HFFc6 (cell line): ENCODE measurements at regions not wholly inside any gene's neighbourhood (a gene's known extent, or its start where the extent isn't known, plus 50 kb on each side); places are given as distances from the start of the nearest gene placed in this dataset.

ENCODE experiments used
- DNase-seq: peaks from one replicate; pipeline ENCODE4 v3.0.0-alpha.2; 2018
- H3K27ac Mint-ChIP-seq: 2 replicates; pipeline ENCODE4 v1.8.0; 2020; ENCODE audit warnings: mild to moderate bottlenecking, mixed read lengths
- H3K27me3 Mint-ChIP-seq: 2 replicates; pipeline ENCODE4 v1.8.0; 2021; ENCODE audit warnings: mild to moderate bottlenecking, moderate library complexity, mixed read lengths; ENCODE audit not compliant: insufficient read depth
- H3K36me3 Mint-ChIP-seq: 2 replicates; pipeline ENCODE4 v1.8.0; 2021; ENCODE audit warnings: low read depth, mixed read lengths
- H3K4me1 Mint-ChIP-seq: 2 replicates; pipeline ENCODE4 v1.8.0; 2020; ENCODE audit warnings: low read depth, mixed read lengths
- H3K4me3 Mint-ChIP-seq: 2 replicates; pipeline ENCODE4 v1.8.0; 2020; ENCODE audit warnings: mild to moderate bottlenecking, moderate library complexity, mixed read lengths
- H3K9me3 Mint-ChIP-seq: 2 replicates; pipeline ENCODE4 v1.8.0; 2020; ENCODE audit warnings: mild to moderate bottlenecking, mixed read lengths
- CTCF ChIP-seq: fragments of 200-600 bp; sonication (generic); IDR thresholded peaks from 2 replicates; pipeline ENCODE4 v1.5.0; 2021; ENCODE audit warnings: antibody characterized with exemption, mild to moderate bottlenecking

DNA sequence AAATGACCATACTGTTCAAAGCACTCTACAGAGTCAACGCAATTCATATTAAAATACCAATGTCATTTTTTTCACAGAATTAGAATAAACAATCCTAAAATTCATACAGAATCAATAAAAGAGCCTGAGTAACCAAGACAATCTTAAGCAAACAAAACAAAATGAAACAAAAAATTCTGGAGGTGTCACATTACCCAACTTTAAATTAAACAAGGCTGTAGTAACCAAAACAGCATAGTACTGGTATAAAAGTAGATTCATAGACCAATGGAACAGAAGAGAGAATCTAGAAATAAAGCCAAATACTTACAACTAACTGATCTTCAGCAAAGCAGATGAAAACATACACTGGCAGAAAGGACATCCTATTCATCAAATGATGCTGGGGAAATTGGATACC lies 346.9 kb upstream of the JAG1 start:
- Mint-ChIP-seq H3K27ac (no peak overlapping the region), H3K36me3 (no peaks in the 10 kb centered on the region), H3K4me3 (no peak overlapping the region), H3K27me3 (peaks cover 3% of the 10 kb centered on the region), H3K9me3 (no peaks in the 10 kb centered on the region), H3K4me1 (no peaks in the 10 kb centered on the region)
- no peak for DNase-seq
- no peak for TF ChIP-seq CTCF

- Mint-ChIP-seq H3K9me3 (no peaks in the 10 kb centered on the region; the same call in 1 of the 2 replicates), H3K27me3 (no peaks in the 10 kb centered on the region; the same call in none of the 2 replicates), H3K36me3 (no peaks in the 10 kb centered on the region), H3K27ac (no peak overlapping the region), H3K4me3 (no peak overlapping the region), H3K4me1 (no peaks in the 10 kb centered on the region)
- TF ChIP-seq CTCF, result no peak
- no peak for DNase-seq
Measured at GRCh38 chr20:11027224-11027623, 353.4 kb upstream of the JAG1 start.

- H3K9me3 Mint-ChIP-seq, result no peaks in the 10 kb centered on the region; the same call in 1 of the 2 replicates
- no peaks in the 10 kb centered on the region for H3K4me1 Mint-ChIP-seq
- DNase-seq, result no peak
- peaks cover 1% of the 10 kb centered on the region; the same call in 1 of the 2 replicates for H3K27me3 Mint-ChIP-seq
- H3K27ac Mint-ChIP-seq, result no peak overlapping the region
- no peaks in the 10 kb centered on the region for H3K36me3 Mint-ChIP-seq
- no peak for TF ChIP-seq CTCF
- H3K4me3 Mint-ChIP-seq, result no peak overlapping the region
Measured at GRCh38 chr20:11030351-11030750, 356.6 kb upstream of the JAG1 start.

DNA sequence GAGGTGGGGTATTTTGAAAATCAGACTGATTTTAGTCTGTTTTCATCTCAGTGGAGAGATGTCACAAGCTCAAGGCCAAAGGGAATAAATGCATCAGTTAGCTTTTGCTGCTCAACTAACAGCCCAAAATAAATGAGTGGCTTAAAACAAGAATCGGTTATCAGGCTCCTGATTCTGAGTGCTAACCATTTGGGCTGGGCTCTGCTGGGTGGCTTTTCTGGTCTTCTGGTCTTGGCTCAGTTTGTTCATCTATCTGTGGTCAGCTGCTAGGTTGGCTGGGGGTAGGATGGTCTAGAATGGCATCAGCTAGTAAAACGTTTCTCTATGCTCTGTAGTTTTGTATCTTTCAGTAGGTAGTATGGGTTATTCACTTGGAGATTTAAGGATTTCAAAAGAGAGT lies 357.5 kb upstream of the JAG1 start:
- Mint-ChIP-seq H3K4me1 (no peaks in the 10 kb centered on the region), H3K27me3 (peaks cover 1% of the 10 kb centered on the region; the same call in 1 of the 2 replicates), H3K4me3 (no peak overlapping the region), H3K9me3 (no peaks in the 10 kb centered on the region; the same call in 1 of the 2 replicates), H3K27ac (no peak overlapping the region), H3K36me3 (no peaks in the 10 kb centered on the region)
- DNase-seq, result no peak
- TF ChIP-seq CTCF, result no peak

GRCh38 chr20:11032611-11033010 lies 358.8 kb upstream of the JAG1 start:
- Mint-ChIP-seq H3K36me3 (no peaks in the 10 kb centered on the region), H3K9me3 (peaks cover 5% of the 10 kb centered on the region), H3K27ac (no peak overlapping the region), H3K27me3 (peaks cover 1% of the 10 kb centered on the region; the same call in 1 of the 2 replicates), H3K4me1 (no peaks in the 10 kb centered on the region), H3K4me3 (no peak overlapping the region)
- TF ChIP-seq CTCF, result no peak
- no peak for DNase-seq

DNA sequence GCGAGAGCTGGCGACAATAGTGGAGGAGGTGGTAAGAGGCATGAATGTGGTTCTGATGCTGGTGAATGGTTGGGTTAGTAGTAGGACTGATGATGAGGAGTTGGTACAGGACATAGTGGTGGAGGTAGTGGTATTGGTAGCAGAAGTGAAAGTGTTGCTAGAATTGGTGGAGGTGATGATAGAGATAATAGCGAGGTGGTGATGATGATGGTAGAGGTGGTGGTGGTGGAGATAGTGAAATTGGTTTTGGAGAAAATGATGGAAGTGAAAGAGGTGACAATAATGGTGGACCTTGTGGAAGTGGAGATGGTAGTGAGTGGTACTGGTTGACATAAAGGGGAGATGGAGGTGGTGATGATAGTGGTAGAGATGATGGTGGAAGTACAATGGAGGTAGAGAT lies 360.2 kb upstream of the JAG1 start:
- H3K4me1 Mint-ChIP-seq, result no peaks in the 10 kb centered on the region
- H3K27ac Mint-ChIP-seq, result no peak overlapping the region
- H3K36me3 Mint-ChIP-seq, result no peaks in the 10 kb centered on the region
- peaks cover 5% of the 10 kb centered on the region for H3K9me3 Mint-ChIP-seq
- H3K4me3 Mint-ChIP-seq, result no peak overlapping the region
- H3K27me3 Mint-ChIP-seq, result peaks cover 1% of the 10 kb centered on the region; the same call in 1 of the 2 replicates
- DNase-seq, result no peak
- no peak for TF ChIP-seq CTCF
